Right lobe of liver (tissue), 6 donors: ENCODE measurements at regions not wholly inside any gene's neighbourhood (a gene's known extent, or its start where the extent isn't known, plus 50 kb on each side); places are given as distances from the start of the nearest gene placed in this dataset.

Experiments used
- ATAC-seq, 4 donors: fragments of 200-7000 bp; cut with Tn5 transposase; one replicate each; pipeline ENCODE4 v1.9.1; 2020; ENCODE audit warnings: mild to moderate bottlenecking in 4 of 4, moderate library complexity in 4 of 4
- DNase-seq, 3 donors: peaks; one replicate each; pipeline ENCODE4 v3.0.0-alpha.2; 2020
- H3K27ac ChIP-seq, 3 donors: fragments of 200-600 bp; one replicate each; pipeline ENCODE4 v1.8.0; 2022
- H3K27me3 ChIP-seq, 2 donors: fragments of 200-600 bp; one replicate each; pipeline ENCODE4 v1.8.0; 2022
- H3K36me3 ChIP-seq, 4 donors: fragments of 200-600 bp; sonication (generic) in 1 of 4; one replicate each; pipeline versions ENCODE4 v1.5.1 to v1.8.0; 2017 to 2022; ENCODE audit warnings: control low read depth in 1 of 4
- H3K4me1 ChIP-seq, 4 donors: fragments of 200-600 bp; sonication (generic) in 1 of 4; one replicate each; pipeline versions ENCODE4 v1.5.1 to v1.8.0; 2017 to 2022; ENCODE audit warnings: control low read depth in 1 of 4
- H3K4me3 ChIP-seq, 3 donors: fragments of 200-600 bp; one replicate each; pipeline ENCODE4 v1.8.0; 2022
- H3K9me3 ChIP-seq, 4 donors: fragments of 200-600 bp; sonication (generic) in 1 of 4; one replicate each; pipeline versions ENCODE4 v1.5.1 to v1.8.0; 2017 to 2022; ENCODE audit warnings: control low read depth in 1 of 4
- POLR2A ChIP-seq: fragments of 450-650 bp; IDR thresholded peaks from one replicate; pipeline ENCODE4 v1.6.1; 2017; ENCODE audit warnings: antibody characterized with exemption, mild to moderate bottlenecking
- WGBS: methylation state at CpG from one replicate; pipeline ENCODE4 v1.1.6; 2018; ENCODE audit warnings: low coverage, low lambda C conversion rate; ENCODE audit not compliant: insufficient coverage; ENCODE audit errors: missing lambda C conversion rate; 5-methylcytosine and 5-hydroxymethylcytosine counted together
- intact Hi-C, 2 donors: fragments of 100-400 bp; cut with DNase I; formaldehyde crosslinking; loops; one replicate each; pipeline versions ENCODE4 v1.11.2 to v1.14.1; 2022
- TF ChIP-seq, protein P1 (sequence below), 4 donors: fragments of 200-600 bp in 3 of 4; fragments of 450-650 bp in 1 of 4; IDR thresholded peaks; one replicate each; pipeline versions ENCODE4 v1.5.1 to v1.8.0; 2016 to 2022; ENCODE audit warnings: antibody characterized with exemption in 4 of 4, mild to moderate bottlenecking in 2 of 4
- donor health status: DM: no; HTN: yes; CAD: no.
- donor health status: DM: no; HTN: no; CAD: no.
- donor health status: DM: no; HTN: no; CAD: no.
- donor health status: DM: no; HTN: yes; CAD: no.
- donor health status: DM: no; HTN: yes; CAD: no.

DNA sequence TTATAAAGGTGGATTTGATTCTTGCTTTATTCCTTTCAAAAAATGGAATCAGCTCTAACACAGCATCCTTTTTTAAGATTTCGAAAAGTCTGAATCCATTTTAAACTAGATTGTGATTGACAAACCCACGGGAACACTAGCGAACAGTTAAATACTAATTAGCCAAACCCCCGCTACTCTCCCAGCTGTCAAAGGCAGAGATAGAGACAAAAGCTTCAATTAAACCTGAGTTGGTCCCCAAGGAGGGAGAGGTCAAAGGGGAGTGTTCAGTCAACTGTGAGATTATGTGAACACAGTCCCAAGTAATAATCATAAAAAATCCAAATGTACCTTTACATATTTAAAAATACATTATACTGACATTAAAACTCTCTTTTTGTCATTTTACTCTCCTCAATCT lies 65.7 kb upstream of the TBX20 start:
- ATAC-seq (no peak), DNase-seq (no peak)
- no peak overlapping the region for H3K27ac ChIP-seq
- 51% methylated on average over 4 of the region's 4 CpGs for WGBS
- TF ChIP-seq, protein P1, sequence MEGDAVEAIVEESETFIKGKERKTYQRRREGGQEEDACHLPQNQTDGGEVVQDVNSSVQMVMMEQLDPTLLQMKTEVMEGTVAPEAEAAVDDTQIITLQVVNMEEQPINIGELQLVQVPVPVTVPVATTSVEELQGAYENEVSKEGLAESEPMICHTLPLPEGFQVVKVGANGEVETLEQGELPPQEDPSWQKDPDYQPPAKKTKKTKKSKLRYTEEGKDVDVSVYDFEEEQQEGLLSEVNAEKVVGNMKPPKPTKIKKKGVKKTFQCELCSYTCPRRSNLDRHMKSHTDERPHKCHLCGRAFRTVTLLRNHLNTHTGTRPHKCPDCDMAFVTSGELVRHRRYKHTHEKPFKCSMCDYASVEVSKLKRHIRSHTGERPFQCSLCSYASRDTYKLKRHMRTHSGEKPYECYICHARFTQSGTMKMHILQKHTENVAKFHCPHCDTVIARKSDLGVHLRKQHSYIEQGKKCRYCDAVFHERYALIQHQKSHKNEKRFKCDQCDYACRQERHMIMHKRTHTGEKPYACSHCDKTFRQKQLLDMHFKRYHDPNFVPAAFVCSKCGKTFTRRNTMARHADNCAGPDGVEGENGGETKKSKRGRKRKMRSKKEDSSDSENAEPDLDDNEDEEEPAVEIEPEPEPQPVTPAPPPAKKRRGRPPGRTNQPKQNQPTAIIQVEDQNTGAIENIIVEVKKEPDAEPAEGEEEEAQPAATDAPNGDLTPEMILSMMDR (IDR thresholded peaks at IDR 0.05) = no peak
- TF ChIP-seq POLR2A = no peak
- no peaks in the 10 kb centered on the region for H3K4me1 ChIP-seq
- H3K36me3 ChIP-seq = no peaks in the 10 kb centered on the region
- no peaks in the 10 kb centered on the region for H3K27me3 ChIP-seq
- intact Hi-C loops = no loop called here
- H3K4me3 ChIP-seq = no peak overlapping the region
- no peaks in the 10 kb centered on the region for H3K9me3 ChIP-seq

DNA sequence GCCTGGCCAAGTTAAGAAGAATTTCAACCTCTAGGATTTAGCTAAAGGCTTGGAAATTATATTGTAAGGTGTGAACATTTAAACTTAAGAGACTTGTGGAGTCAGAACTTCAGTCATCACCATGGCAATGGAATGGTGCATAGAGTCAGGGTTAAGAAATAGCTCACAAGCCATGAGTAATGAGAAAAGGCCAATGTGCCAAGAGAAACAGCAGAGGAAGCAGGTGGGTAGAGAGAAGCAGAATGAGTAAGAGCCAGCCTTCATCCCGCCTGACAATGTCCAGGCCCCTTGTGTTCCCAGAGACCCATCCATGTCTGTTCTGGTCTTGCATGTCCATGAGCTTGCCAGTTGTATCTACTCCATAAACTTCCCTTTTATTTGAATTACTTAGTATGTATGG lies 62.6 kb upstream of the TBX20 start:
- no peaks in the 10 kb centered on the region for H3K9me3 ChIP-seq
- no peaks in the 10 kb centered on the region for H3K36me3 ChIP-seq
- DNase-seq (no peak), ATAC-seq (no peak)
- H3K27ac ChIP-seq = no peak overlapping the region
- intact Hi-C loops = no loop called here
- no peak overlapping the region for H3K4me3 ChIP-seq
- TF ChIP-seq, protein P1 (IDR thresholded peaks at IDR 0.05) = no peak
- TF ChIP-seq POLR2A = no peak
- H3K4me1 ChIP-seq = no peaks in the 10 kb centered on the region
- H3K27me3 ChIP-seq = no peaks in the 10 kb centered on the region
- WGBS = 86% methylated on average over 1 of the region's 1 CpG

DNA sequence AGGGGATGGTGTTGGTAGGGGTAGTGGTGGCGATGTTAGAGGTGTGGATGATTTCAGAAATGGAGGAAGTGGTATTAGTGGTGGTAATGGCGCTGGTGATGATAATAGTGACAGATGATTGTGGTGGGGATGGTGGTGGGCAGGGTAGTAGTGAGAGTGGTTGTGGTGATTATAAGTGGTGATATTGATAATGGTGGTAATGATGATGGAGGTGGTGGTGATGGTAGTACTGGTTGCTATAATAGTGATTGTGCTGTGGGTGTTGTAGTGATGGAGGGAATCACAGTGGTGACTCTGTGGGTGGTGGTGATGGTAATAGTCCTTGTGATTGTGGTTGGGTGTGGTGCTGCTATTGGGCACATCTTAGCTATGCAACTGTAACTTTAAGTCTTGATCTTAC lies 61.6 kb upstream of the TBX20 start:
- no peak for TF ChIP-seq POLR2A
- TF ChIP-seq, protein P1 (IDR thresholded peaks at IDR 0.05) = no peak
- DNase-seq (no peak), ATAC-seq (no peak)
- no peaks in the 10 kb centered on the region for H3K4me1 ChIP-seq
- WGBS = 56% methylated on average over 2 of the region's 2 CpGs
- H3K36me3 ChIP-seq = no peaks in the 10 kb centered on the region
- H3K27ac ChIP-seq = no peak overlapping the region
- H3K27me3 ChIP-seq = no peaks in the 10 kb centered on the region
- H3K9me3 ChIP-seq = no peaks in the 10 kb centered on the region
- intact Hi-C loops = no loop called here
- H3K4me3 ChIP-seq = no peak overlapping the region

DNA sequence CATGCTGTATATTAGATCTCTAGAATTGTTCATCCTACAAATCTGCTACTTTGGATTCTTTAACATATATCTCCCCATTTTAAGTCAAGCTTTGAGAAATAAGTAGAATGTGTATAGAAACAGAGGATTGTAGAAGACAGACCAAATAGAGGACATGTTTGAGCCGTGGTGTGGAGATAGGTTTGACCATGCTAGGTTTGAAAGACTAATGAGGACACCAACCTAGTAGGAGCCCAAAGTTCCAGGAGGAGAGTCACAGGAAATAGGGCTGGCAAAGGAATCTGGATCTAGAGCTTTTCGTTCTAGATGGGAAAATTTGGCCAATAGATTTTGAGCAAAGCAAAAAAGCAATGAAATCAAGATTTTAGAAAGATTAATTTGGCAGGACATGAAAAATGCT lies 60.5 kb upstream of the TBX20 start:
- H3K36me3 ChIP-seq = no peaks in the 10 kb centered on the region
- H3K4me1 ChIP-seq = no peaks in the 10 kb centered on the region
- no peak for DNase-seq
- intact Hi-C loops = no loop called here
- no peak overlapping the region for H3K27ac ChIP-seq
- no peak for ATAC-seq
- 49% methylated on average over 2 of the region's 2 CpGs for WGBS
- H3K27me3 ChIP-seq = no peaks in the 10 kb centered on the region
- H3K4me3 ChIP-seq = no peak overlapping the region
- TF ChIP-seq, protein P1 (IDR thresholded peaks at IDR 0.05) = no peak
- no peak for TF ChIP-seq POLR2A
- no peaks in the 10 kb centered on the region for H3K9me3 ChIP-seq

DNA sequence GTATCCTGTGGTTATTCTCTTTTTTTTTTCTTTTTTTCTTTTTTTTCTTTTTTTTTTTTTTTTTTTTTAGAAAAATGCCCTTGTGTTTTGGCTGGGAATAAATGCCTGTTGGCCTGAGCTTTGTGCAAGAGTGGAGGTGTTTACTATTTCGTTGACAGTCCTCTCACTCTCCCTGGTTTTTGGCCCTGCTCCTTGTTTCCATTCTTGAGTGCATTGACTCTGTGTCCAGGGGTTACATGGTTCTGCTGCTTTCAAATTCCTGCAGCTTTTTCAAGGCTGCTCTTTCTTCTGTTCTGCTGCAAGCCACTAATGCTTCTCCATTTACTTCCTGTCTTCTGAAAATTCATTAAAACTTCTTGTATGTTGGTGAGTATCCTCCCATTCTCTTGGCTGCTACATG lies 59.7 kb upstream of the TBX20 start:
- TF ChIP-seq, protein P1 (IDR thresholded peaks at IDR 0.05) = no peak
- no peak for TF ChIP-seq POLR2A
- ATAC-seq = peak in 1 of 4 donors; percentile 32
- intact Hi-C loops = no loop called here
- no peak overlapping the region for H3K27ac ChIP-seq
- H3K4me3 ChIP-seq = no peak overlapping the region
- no peaks in the 10 kb centered on the region for H3K9me3 ChIP-seq
- 40% methylated on average over 1 of the region's 1 CpG for WGBS
- no peaks in the 10 kb centered on the region for H3K36me3 ChIP-seq
- no peak for DNase-seq
- no peaks in the 10 kb centered on the region for H3K27me3 ChIP-seq
- no peaks in the 10 kb centered on the region for H3K4me1 ChIP-seq
